WTC11 (cell line): ENCODE measurements at regions not wholly inside any gene's neighbourhood (a gene's known extent, or its start where the extent isn't known, plus 50 kb on each side); places are given as distances from the start of the nearest gene placed in this dataset.

Experiments used
- ATF1 ChIP-seq: sonication (generic); formaldehyde crosslinking; IDR thresholded peaks from 2 replicates; pipeline ENCODE4 v1.8.1; 2023; ENCODE audit warnings: mild to moderate bottlenecking, moderate library complexity, missing genetic modification reagents
- CTCF ChIP-seq: fragments of 200-600 bp; IDR thresholded peaks from 2 replicates; pipeline ENCODE4 v1.8.0; 2022; ENCODE audit warnings: antibody characterized with exemption
- JUN ChIP-seq: sonication (generic); formaldehyde crosslinking; IDR thresholded peaks from 2 replicates; pipeline ENCODE4 v1.8.0; 2023; ENCODE audit warnings: mild to moderate bottlenecking, missing genetic modification reagents
- SP1 ChIP-seq: sonication (generic); formaldehyde crosslinking; conservative IDR thresholded peaks from 2 replicates; pipeline ENCODE4 v1.8.1; 2022; ENCODE audit warnings: missing genetic modification reagents
- TCF7 ChIP-seq: sonication (generic); formaldehyde crosslinking; IDR thresholded peaks from 2 replicates; pipeline ENCODE4 v1.8.0; 2022; ENCODE audit warnings: mild to moderate bottlenecking, low read depth, missing genetic modification reagents, moderate library complexity
- TEAD1 ChIP-seq: sonication (generic); formaldehyde crosslinking; IDR thresholded peaks from 2 replicates; pipeline ENCODE4 v1.8.0; 2022; ENCODE audit warnings: mild to moderate bottlenecking, missing genetic modification reagents
- ZBTB21 ChIP-seq: sonication (generic); formaldehyde crosslinking; IDR thresholded peaks from 2 replicates; pipeline ENCODE4 v1.8.1; 2023; ENCODE audit warnings: mild to moderate bottlenecking, missing genetic modification reagents, borderline replicate concordance
- ZNF121 ChIP-seq: sonication (generic); formaldehyde crosslinking; IDR thresholded peaks from 2 replicates; pipeline ENCODE4 v1.8.0; 2023; ENCODE audit warnings: missing genetic modification reagents
- TF ChIP-seq, protein P1 (sequence below): sonication (generic); formaldehyde crosslinking; IDR thresholded peaks from 2 replicates; pipeline ENCODE4 v1.8.0; 2022; ENCODE audit warnings: mild to moderate bottlenecking, missing genetic modification reagents

GRCh38 chr17:33369876-33370275, 76.8 kb upstream of the ASIC2 start:
- TF ChIP-seq SP1 (CRISPR knock-in tag) = no peak
- no peak for TF ChIP-seq CTCF
- TF ChIP-seq, protein P1, sequence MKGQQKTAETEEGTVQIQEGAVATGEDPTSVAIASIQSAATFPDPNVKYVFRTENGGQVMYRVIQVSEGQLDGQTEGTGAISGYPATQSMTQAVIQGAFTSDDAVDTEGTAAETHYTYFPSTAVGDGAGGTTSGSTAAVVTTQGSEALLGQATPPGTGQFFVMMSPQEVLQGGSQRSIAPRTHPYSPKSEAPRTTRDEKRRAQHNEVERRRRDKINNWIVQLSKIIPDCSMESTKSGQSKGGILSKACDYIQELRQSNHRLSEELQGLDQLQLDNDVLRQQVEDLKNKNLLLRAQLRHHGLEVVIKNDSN (CRISPR knock-in tag) = no peak
- no peak for TF ChIP-seq ZNF121 (CRISPR knock-in tag)
- no peak for TF ChIP-seq TCF7 (CRISPR knock-in tag)
- TF ChIP-seq TEAD1 (CRISPR knock-in tag) = no peak
- no peak for TF ChIP-seq ZBTB21 (CRISPR knock-in tag)
- TF ChIP-seq ATF1 (CRISPR knock-in tag) = no peak
- TF ChIP-seq JUN (CRISPR knock-in tag) = no peak
